IPS-20b (cell line): ENCODE measurements at regions not wholly inside any gene's neighbourhood (a gene's known extent, or its start where the extent isn't known, plus 50 kb on each side); places are given as distances from the start of the nearest gene placed in this dataset.

Experiments
- H3K27ac ChIP-seq: one replicate; pipeline ENCODE4 v1.5.1; 2013; ENCODE audit warnings: low read length
- H3K27me3 ChIP-seq: 2 replicates; pipeline ENCODE4 v1.6.1; 2013; ENCODE audit warnings: mild to moderate bottlenecking, low read length, inconsistent platforms; ENCODE audit not compliant: insufficient read depth
- H3K36me3 ChIP-seq: 2 replicates; pipeline ENCODE4 v1.6.1; 2013; ENCODE audit warnings: low read depth, mild to moderate bottlenecking, inconsistent platforms, low read length, moderate library complexity; ENCODE audit not compliant: insufficient read depth
- H3K4me1 ChIP-seq: 2 replicates; pipeline ENCODE4 v1.6.1; 2013; ENCODE audit warnings: mild to moderate bottlenecking, control low read depth, inconsistent platforms, low read length, moderate library complexity; ENCODE audit not compliant: insufficient read depth
- H3K4me3 ChIP-seq: 2 replicates; pipeline ENCODE4 v1.5.1; 2013; ENCODE audit warnings: mild to moderate bottlenecking, low read length, inconsistent platforms
- H3K9ac ChIP-seq: 2 replicates; pipeline ENCODE4 v1.6.1; 2013; ENCODE audit warnings: low read depth, mild to moderate bottlenecking, inconsistent platforms, low read length, moderate library complexity
- H3K9me3 ChIP-seq: 2 replicates; pipeline ENCODE4 v1.6.1; 2013; ENCODE audit warnings: mild to moderate bottlenecking, low read depth, low read length, inconsistent platforms; ENCODE audit not compliant: insufficient read depth

DNA sequence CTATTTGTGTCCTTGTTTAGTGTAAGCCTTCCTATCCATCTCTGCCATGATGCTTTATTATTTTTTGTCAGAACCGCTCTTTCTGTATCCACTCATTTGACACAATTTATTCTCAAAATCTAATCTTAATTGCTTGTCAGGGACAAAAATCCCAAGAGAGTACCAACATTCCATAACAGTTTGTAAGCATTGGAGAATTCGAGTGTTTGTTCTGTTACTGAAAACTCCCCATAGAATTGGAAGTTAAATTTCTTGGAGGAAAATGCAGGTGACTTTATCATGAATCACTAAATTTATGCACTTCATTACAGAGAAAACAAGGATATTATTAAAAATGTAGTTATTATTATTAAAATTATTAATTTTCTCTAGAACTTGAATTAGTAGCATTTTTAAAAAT is 1986.1 kb downstream of the ARAP2 start:
- Histone ChIP-seq H3K9ac (no peak overlapping the region), H3K36me3 (no peaks in the 10 kb centered on the region), H3K27ac (no peak overlapping the region), H3K4me3 (no peak overlapping the region), H3K9me3 (no peaks in the 10 kb centered on the region), H3K4me1 (no peaks in the 10 kb centered on the region), H3K27me3 (no peaks in the 10 kb centered on the region)

DNA sequence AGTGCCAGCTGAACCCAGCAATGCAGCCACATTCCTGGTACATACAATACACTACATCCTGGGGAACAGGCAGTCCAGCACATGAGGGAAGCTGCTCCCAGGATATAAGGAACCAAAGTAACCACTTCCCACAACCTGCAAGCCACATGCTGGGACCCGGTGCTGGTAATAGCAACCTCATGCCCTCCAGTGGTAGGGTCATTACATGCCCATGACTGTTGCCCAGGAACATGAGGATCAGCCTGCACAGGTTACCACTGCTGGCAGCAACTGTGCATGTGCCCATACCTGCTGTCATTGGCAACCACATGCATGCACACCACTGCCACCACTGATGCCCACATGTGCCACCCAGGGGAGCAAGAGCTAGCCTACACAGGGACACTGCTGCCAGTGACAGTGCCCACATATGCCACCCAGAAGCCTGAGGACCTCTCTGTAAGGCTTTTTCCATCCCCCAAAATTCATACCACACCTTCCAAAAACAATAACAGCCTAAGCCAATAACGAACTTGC is 1982.5 kb downstream of the ARAP2 start:
- Histone ChIP-seq H3K36me3 (no peaks in the 10 kb centered on the region), H3K27me3 (no peaks in the 10 kb centered on the region), H3K27ac (no peak overlapping the region), H3K4me3 (no peak overlapping the region), H3K9ac (no peak overlapping the region), H3K9me3 (no peaks in the 10 kb centered on the region), H3K4me1 (no peaks in the 10 kb centered on the region)

GRCh38 chr4:34269613-34270012 is 1974.7 kb downstream of the ARAP2 start:
- no peak overlapping the region for H3K4me3 ChIP-seq
- no peak overlapping the region for H3K9ac ChIP-seq
- H3K27me3 ChIP-seq = no peaks in the 10 kb centered on the region
- H3K4me1 ChIP-seq = no peaks in the 10 kb centered on the region
- no peak overlapping the region for H3K27ac ChIP-seq
- no peaks in the 10 kb centered on the region for H3K36me3 ChIP-seq
- no peaks in the 10 kb centered on the region for H3K9me3 ChIP-seq

DNA sequence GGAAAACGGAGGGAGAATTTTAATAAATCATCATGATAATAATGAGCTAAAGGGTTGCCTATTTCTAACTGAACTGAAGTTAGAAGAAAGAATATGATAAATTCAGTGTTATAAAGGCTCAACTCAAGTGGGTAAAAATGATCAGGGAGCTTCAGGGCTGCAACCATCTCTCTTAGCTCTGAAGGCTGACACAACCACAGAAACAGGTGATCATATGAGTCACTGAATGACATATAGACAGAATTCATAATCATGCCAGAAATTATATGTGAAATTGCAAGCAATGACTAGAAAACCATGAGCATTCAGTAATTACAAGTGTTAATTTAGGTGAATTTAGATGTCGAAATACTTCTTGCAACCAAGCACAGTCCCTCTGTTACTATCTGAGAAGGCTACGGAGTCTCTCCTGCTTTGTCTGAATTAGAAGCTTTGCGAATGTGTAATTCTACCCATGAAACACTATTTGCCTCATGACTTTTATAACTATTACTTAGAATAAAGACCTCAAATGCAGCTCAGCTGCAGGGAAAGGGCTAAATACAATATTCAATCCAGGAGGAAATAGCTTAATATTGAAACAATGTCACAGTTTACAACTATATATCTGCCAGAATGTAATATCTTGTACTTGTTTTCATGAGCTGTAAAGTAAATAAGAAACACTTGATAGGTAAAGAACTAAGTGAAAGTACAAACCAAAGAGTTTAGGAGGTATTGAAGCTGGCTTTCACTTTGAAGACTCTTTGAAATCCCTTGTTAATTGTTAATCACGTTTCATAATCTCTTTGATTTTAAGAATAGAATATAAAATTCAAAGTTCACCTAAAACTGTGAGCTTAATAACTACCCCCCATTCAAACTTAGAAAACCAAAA is 1972.6 kb downstream of the ARAP2 start:
- H3K4me3 ChIP-seq = no peak overlapping the region
- H3K9me3 ChIP-seq = no peaks in the 10 kb centered on the region
- no peaks in the 10 kb centered on the region for H3K4me1 ChIP-seq
- H3K36me3 ChIP-seq = no peaks in the 10 kb centered on the region
- no peak overlapping the region for H3K9ac ChIP-seq
- no peaks in the 10 kb centered on the region for H3K27me3 ChIP-seq
- no peak overlapping the region for H3K27ac ChIP-seq

DNA sequence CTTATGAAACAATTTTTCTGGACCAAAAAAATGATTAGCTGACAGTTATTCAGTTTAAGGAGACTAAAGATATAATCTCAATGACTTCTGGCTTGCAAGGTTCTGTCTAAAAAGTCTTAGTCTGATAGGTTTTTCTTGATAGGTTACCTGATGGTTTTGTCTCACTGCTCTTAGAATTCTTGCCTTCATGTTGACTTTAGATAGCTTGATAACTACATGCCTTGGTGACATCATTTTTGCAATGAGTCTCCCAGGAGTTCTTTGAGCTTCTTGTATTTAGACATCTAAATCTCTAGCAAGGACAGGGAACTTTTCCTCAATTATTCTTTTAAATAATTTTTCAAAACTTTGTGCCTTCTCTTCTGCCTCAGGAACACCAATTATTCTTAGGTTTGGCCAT is 1965.3 kb downstream of the ARAP2 start:
- no peaks in the 10 kb centered on the region for H3K27me3 ChIP-seq
- H3K9ac ChIP-seq = no peak overlapping the region
- H3K36me3 ChIP-seq = no peaks in the 10 kb centered on the region
- no peak overlapping the region for H3K4me3 ChIP-seq
- no peaks in the 10 kb centered on the region for H3K9me3 ChIP-seq
- no peaks in the 10 kb centered on the region for H3K4me1 ChIP-seq
- no peak overlapping the region for H3K27ac ChIP-seq

DNA sequence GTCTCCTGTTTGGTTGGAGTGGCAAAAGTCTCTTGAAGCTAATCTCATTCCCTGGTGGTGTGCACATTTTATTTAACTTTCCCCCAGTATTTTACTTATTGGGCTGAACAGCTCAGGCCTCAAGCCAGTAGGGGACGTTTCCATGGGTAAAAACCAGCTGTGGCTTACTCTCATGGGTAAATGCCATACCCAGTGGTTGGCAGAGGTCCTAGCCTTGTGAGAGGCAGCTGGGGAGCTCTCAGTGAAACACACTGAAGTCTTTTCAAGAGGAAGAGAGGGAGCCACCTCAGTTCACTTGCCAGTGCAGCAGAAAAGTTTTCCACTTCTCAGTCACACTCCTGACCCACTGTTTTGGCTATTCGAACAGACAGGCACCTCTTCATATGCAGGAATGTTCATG is 1964.2 kb downstream of the ARAP2 start:
- H3K27me3 ChIP-seq = no peaks in the 10 kb centered on the region
- H3K9me3 ChIP-seq = no peaks in the 10 kb centered on the region
- H3K9ac ChIP-seq = no peak overlapping the region

DNA sequence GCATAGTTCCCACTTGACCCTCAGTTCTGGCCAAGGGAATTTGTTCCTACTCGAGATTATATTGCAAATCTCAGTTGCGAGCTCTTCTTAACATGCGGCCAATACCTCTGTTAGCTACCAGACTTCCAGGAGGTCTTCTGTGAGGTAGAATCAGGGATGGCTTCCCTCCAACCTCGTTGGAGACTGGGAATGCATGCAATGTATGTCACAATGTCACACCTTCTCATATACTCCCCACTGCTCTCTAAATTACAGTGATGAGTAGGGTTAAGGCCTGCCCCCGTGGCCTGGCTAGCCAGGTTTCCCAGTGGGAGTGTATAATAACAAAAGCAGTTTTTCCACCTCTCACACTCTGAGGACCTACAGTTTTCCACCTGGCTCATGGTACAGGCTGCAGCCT is 1962.5 kb downstream of the ARAP2 start:
- Histone ChIP-seq H3K9ac (no peak overlapping the region), H3K27me3 (no peaks in the 10 kb centered on the region), H3K27ac (no peak overlapping the region)

More for the DNA sequence above, 1964.2 kb downstream of the ARAP2 start:
- no peak overlapping the region for H3K27ac ChIP-seq
- no peaks in the 10 kb centered on the region for H3K4me1 ChIP-seq
- no peaks in the 10 kb centered on the region for H3K36me3 ChIP-seq
- no peak overlapping the region for H3K4me3 ChIP-seq

GRCh38 chr4:34289489-34289888 is 1954.8 kb downstream of the ARAP2 start:
- Histone ChIP-seq H3K4me1 (no peaks in the 10 kb centered on the region), H3K9me3 (no peaks in the 10 kb centered on the region), H3K27ac (no peak overlapping the region), H3K27me3 (no peaks in the 10 kb centered on the region), H3K36me3 (no peaks in the 10 kb centered on the region), H3K4me3 (no peak overlapping the region), H3K9ac (no peak overlapping the region)

More for the DNA sequence above, 1962.5 kb downstream of the ARAP2 start:
- Histone ChIP-seq H3K4me1 (no peaks in the 10 kb centered on the region), H3K4me3 (no peak overlapping the region), H3K36me3 (no peaks in the 10 kb centered on the region), H3K9me3 (no peaks in the 10 kb centered on the region)

GRCh38 chr4:34289962-34290361 is 1954.4 kb downstream of the ARAP2 start:
- H3K4me3 ChIP-seq = no peak overlapping the region
- no peaks in the 10 kb centered on the region for H3K9me3 ChIP-seq
- H3K9ac ChIP-seq = no peak overlapping the region
- no peaks in the 10 kb centered on the region for H3K4me1 ChIP-seq
- no peak overlapping the region for H3K27ac ChIP-seq
- no peaks in the 10 kb centered on the region for H3K27me3 ChIP-seq
- no peaks in the 10 kb centered on the region for H3K36me3 ChIP-seq

DNA sequence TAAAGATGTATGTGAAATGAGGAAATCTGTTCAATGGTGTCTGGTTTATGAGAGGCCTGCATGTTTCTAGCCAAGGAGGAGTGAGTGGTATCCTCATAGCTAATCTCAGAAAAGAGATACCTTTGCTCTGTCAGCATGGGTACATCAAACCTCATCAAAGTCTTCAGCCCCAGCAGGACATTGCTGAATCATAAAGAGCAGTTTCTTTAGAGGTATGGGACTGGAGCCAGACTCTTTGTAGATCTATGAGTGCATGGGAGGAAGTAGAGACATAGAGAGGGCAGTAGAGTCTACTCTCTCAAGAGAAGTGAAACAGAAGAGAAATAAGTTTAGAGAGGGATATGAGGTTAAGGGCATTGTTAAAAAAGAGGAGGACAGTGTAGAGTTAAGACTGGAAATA is 1950.9 kb downstream of the ARAP2 start:
- Histone ChIP-seq H3K9ac (no peak overlapping the region), H3K36me3 (no peaks in the 10 kb centered on the region), H3K4me3 (no peak overlapping the region), H3K27me3 (no peaks in the 10 kb centered on the region), H3K27ac (no peak overlapping the region), H3K9me3 (no peaks in the 10 kb centered on the region), H3K4me1 (no peaks in the 10 kb centered on the region)

GRCh38 chr4:34309383-34309906 is 1934.9 kb downstream of the ARAP2 start:
- Histone ChIP-seq H3K9me3 (no peaks in the 10 kb centered on the region), H3K4me3 (no peak overlapping the region), H3K4me1 (peaks cover 9% of the 10 kb centered on the region; the same call in 1 of the 2 replicates), H3K36me3 (no peaks in the 10 kb centered on the region), H3K27me3 (no peaks in the 10 kb centered on the region), H3K27ac (no peak overlapping the region), H3K9ac (no peak overlapping the region)

DNA sequence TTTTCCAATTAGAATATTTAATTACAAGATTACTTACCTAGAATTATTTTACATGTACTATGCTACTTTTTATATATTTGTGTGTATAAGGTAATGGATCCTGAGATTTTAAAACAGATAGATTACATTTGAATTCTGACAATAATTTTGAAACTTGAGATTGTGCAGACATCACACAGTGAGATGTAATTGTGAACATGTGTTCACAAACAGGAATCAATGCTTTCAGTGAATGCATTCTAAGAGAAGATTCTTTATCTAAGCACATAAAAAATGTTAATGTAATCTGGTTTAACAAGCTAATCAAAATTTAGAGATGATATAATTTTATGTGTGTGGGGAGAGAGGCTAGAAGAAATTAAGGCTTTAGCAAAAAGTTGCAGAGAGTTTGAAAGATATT is 1925.5 kb downstream of the ARAP2 start:
- no peak overlapping the region for H3K4me3 ChIP-seq
- no peaks in the 10 kb centered on the region for H3K9me3 ChIP-seq
- no peak overlapping the region for H3K27ac ChIP-seq
- no peaks in the 10 kb centered on the region for H3K36me3 ChIP-seq
- no peaks in the 10 kb centered on the region for H3K27me3 ChIP-seq
- no peak overlapping the region for H3K9ac ChIP-seq
- no peaks in the 10 kb centered on the region for H3K4me1 ChIP-seq
